ENCODE measurements at regions not wholly inside any gene's neighbourhood (a gene's known extent, or its start where the extent isn't known, plus 50 kb on each side); places are given as distances from the start of the nearest gene placed in this dataset.

DNA sequence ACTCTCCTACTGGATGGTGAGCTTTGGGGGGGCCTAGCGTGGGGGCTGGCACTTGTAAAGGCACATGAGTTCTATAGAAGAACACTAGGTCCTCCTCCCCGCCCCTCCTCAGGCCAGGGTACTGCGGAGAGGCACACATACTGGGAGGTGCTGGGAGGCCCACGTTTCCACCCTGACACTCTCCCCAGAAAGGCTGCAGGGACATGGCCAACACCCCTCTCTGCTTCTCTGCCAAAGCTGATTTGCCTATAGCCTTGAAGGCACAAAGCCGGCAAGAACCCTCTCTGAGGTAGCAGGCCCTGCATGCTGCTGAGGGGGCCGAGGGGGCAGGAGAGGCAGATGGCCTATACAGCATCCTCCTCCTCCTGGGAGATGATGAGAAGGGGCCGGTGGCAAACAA is 112.8 kb downstream of the BUD13 start:
- TF ChIP-seq, protein P1, sequence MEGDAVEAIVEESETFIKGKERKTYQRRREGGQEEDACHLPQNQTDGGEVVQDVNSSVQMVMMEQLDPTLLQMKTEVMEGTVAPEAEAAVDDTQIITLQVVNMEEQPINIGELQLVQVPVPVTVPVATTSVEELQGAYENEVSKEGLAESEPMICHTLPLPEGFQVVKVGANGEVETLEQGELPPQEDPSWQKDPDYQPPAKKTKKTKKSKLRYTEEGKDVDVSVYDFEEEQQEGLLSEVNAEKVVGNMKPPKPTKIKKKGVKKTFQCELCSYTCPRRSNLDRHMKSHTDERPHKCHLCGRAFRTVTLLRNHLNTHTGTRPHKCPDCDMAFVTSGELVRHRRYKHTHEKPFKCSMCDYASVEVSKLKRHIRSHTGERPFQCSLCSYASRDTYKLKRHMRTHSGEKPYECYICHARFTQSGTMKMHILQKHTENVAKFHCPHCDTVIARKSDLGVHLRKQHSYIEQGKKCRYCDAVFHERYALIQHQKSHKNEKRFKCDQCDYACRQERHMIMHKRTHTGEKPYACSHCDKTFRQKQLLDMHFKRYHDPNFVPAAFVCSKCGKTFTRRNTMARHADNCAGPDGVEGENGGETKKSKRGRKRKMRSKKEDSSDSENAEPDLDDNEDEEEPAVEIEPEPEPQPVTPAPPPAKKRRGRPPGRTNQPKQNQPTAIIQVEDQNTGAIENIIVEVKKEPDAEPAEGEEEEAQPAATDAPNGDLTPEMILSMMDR (IDR thresholded peaks at IDR 0.05): no peak
- TF ChIP-seq POLR2A (IDR thresholded peaks at IDR 0.05): no peak
- TF ChIP-seq EP300 (IDR thresholded peaks at IDR 0.05): no peak
